ENCODE measurements at regions not wholly inside any gene's neighbourhood (a gene's known extent, or its start where the extent isn't known, plus 50 kb on each side); places are given as distances from the start of the nearest gene placed in this dataset.

- H3K27me3 ChIP-seq = no peaks in the 10 kb centered on the region
- no peaks in the 10 kb centered on the region for H3K36me3 ChIP-seq
- H3K4me1 ChIP-seq = no peaks in the 10 kb centered on the region
- H3K4me3 ChIP-seq = no peak overlapping the region
- H3K9me3 ChIP-seq = no peaks in the 10 kb centered on the region
- no peak for DNase-seq
- no peak overlapping the region for H3K27ac ChIP-seq
- intact Hi-C loops (cut with DNase I; ENCODE audit: low total_unique reads) = no loop called here
- TF ChIP-seq CTCF (IDR thresholded peaks at IDR 0.05) = no peak
Observed at GRCh38 chr1:81119319-81119718, 681.4 kb upstream of the ADGRL2 start.

- no peaks in the 10 kb centered on the region for H3K4me1 ChIP-seq
- no peak for DNase-seq
- no peak overlapping the region for H3K4me3 ChIP-seq
- no peaks in the 10 kb centered on the region for H3K36me3 ChIP-seq
- H3K27me3 ChIP-seq = no peaks in the 10 kb centered on the region
- no peak overlapping the region for H3K27ac ChIP-seq
- intact Hi-C loops (cut with DNase I; ENCODE audit: low total_unique reads) = no loop called here
- TF ChIP-seq CTCF (IDR thresholded peaks at IDR 0.05) = no peak
- H3K9me3 ChIP-seq = no peaks in the 10 kb centered on the region
Observed at GRCh38 chr1:81118550-81118949, 682.2 kb upstream of the ADGRL2 start.

- H3K4me3 ChIP-seq = no peak overlapping the region
- H3K4me1 ChIP-seq = no peaks in the 10 kb centered on the region
- no peak for TF ChIP-seq CTCF (IDR thresholded peaks at IDR 0.05)
- H3K27me3 ChIP-seq = no peaks in the 10 kb centered on the region
- H3K27ac ChIP-seq = no peak overlapping the region
- intact Hi-C loops (cut with DNase I; ENCODE audit: low total_unique reads) = no loop called here
- H3K9me3 ChIP-seq = no peaks in the 10 kb centered on the region
- no peaks in the 10 kb centered on the region for H3K36me3 ChIP-seq
- DNase-seq = no peak
Observed at GRCh38 chr1:81115422-81115821, 685.3 kb upstream of the ADGRL2 start.

- intact Hi-C loops (cut with DNase I; ENCODE audit: low total_unique reads) = no loop called here
- Histone ChIP-seq H3K4me3 (no peak overlapping the region), H3K4me1 (no peaks in the 10 kb centered on the region), H3K9me3 (no peaks in the 10 kb centered on the region), H3K27ac (no peak overlapping the region), H3K27me3 (no peaks in the 10 kb centered on the region), H3K36me3 (no peaks in the 10 kb centered on the region)
- TF ChIP-seq CTCF (IDR thresholded peaks at IDR 0.05) = no peak
- no peak for DNase-seq
Observed at GRCh38 chr1:81114191-81114590, 686.5 kb upstream of the ADGRL2 start.

- Histone ChIP-seq H3K4me1 (no peaks in the 10 kb centered on the region), H3K27ac (no peak overlapping the region), H3K4me3 (no peak overlapping the region), H3K9me3 (no peaks in the 10 kb centered on the region), H3K36me3 (no peaks in the 10 kb centered on the region), H3K27me3 (no peaks in the 10 kb centered on the region)
- TF ChIP-seq CTCF (IDR thresholded peaks at IDR 0.05) = no peak
- intact Hi-C loops (cut with DNase I; ENCODE audit: low total_unique reads) = no loop called here
- no peak for DNase-seq
Observed at GRCh38 chr1:81113688-81114087, 687.0 kb upstream of the ADGRL2 start.

- intact Hi-C loops (cut with DNase I; ENCODE audit: low total_unique reads) = no loop called here
- Histone ChIP-seq H3K9me3 (no peaks in the 10 kb centered on the region), H3K27me3 (no peaks in the 10 kb centered on the region), H3K4me3 (no peak overlapping the region), H3K4me1 (no peaks in the 10 kb centered on the region), H3K27ac (no peak overlapping the region), H3K36me3 (no peaks in the 10 kb centered on the region)
- DNase-seq = no peak
- no peak for TF ChIP-seq CTCF (IDR thresholded peaks at IDR 0.05)
Observed at GRCh38 chr1:81111818-81112217, 688.9 kb upstream of the ADGRL2 start.

Data from tibial artery (tissue), 4 donors.